ENCODE measurements at regions not wholly inside any gene's neighbourhood (a gene's known extent, or its start where the extent isn't known, plus 50 kb on each side); places are given as distances from the start of the nearest gene placed in this dataset.
A peak's percentile ranks its signal among the peaks of the same experiment; 100 is the strongest.

GRCh38 chr10:31153692-31154091 lies 122.0 kb upstream of the ZNF438 start:
- ChIA-PET CTCF (no interaction called here), POLR2A (no interaction called here)

GRCh38 chr10:31154996-31155395 lies 123.3 kb upstream of the ZNF438 start:
- DNase-seq (ENCODE audit: extremely low spot score) = no peak
- POLR2A ChIA-PET = no interaction called here
- TF ChIP-seq FOXM1 (IDR thresholded peaks at IDR 0.05; ENCODE audit: borderline replicate concordance) (no peak), HDGF (IDR thresholded peaks at IDR 0.05; ENCODE audit: borderline replicate concordance) (no peak)
- TF ChIP-seq, protein P1, sequence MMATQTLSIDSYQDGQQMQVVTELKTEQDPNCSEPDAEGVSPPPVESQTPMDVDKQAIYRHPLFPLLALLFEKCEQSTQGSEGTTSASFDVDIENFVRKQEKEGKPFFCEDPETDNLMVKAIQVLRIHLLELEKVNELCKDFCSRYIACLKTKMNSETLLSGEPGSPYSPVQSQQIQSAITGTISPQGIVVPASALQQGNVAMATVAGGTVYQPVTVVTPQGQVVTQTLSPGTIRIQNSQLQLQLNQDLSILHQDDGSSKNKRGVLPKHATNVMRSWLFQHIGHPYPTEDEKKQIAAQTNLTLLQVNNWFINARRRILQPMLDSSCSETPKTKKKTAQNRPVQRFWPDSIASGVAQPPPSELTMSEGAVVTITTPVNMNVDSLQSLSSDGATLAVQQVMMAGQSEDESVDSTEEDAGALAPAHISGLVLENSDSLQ (IDR thresholded peaks at IDR 0.05) = no peak
- CTCF ChIA-PET = no interaction called here

More at GRCh38 chr10:31153692-31154091, 122.0 kb upstream of the ZNF438 start:
- no peak for DNase-seq (ENCODE audit: extremely low spot score)
- TF ChIP-seq CTBP1 (IDR thresholded peaks at IDR 0.05; ENCODE audit: borderline replicate concordance) (no peak), ARNT (IDR thresholded peaks at IDR 0.05) (no peak), LEF1 (IDR thresholded peaks at IDR 0.05; ENCODE audit: borderline replicate concordance) (no peak), FOXK2 (IDR thresholded peaks at IDR 0.05) (no peak), HDGF (IDR thresholded peaks at IDR 0.05; ENCODE audit: borderline replicate concordance) (no peak), NFRKB (IDR thresholded peaks at IDR 0.05) (no peak), ZNF384 (IDR thresholded peaks at IDR 0.05) (no peak), FOXM1 (IDR thresholded peaks at IDR 0.05; ENCODE audit: borderline replicate concordance) (no peak), FOXA1 (IDR thresholded peaks at IDR 0.05) (no peak), L3MBTL2 (conservative IDR thresholded peaks at IDR 0.05) (no peak), TARDBP (IDR thresholded peaks at IDR 0.05) (no peak), SP1 (IDR thresholded peaks at IDR 0.05) (no peak), SUZ12 (IDR thresholded peaks at IDR 0.05) (no peak), ELF4 (IDR thresholded peaks at IDR 0.05) (no peak), BHLHE40 (IDR thresholded peaks at IDR 0.05; ENCODE audit: borderline replicate concordance) (no peak)
- TF ChIP-seq, protein P1 (IDR thresholded peaks at IDR 0.05) = no peak

- TF ChIP-seq LEF1 (IDR thresholded peaks at IDR 0.05; ENCODE audit: borderline replicate concordance) = no peak
- TF ChIP-seq, protein P1 (IDR thresholded peaks at IDR 0.05) = no peak
- no peak for TF ChIP-seq CTBP1 (IDR thresholded peaks at IDR 0.05; ENCODE audit: borderline replicate concordance)
- no peak for TF ChIP-seq ELF4 (IDR thresholded peaks at IDR 0.05)
- TF ChIP-seq SUZ12 (IDR thresholded peaks at IDR 0.05) = no peak
- no peak for TF ChIP-seq FOXM1 (IDR thresholded peaks at IDR 0.05; ENCODE audit: borderline replicate concordance)
- TF ChIP-seq L3MBTL2 (conservative IDR thresholded peaks at IDR 0.05) = no peak
- TF ChIP-seq HDGF (IDR thresholded peaks at IDR 0.05; ENCODE audit: borderline replicate concordance) = no peak
- no peak for TF ChIP-seq NFRKB (IDR thresholded peaks at IDR 0.05)
- no peak for TF ChIP-seq FOXK2 (IDR thresholded peaks at IDR 0.05)
- TF ChIP-seq BHLHE40 (IDR thresholded peaks at IDR 0.05; ENCODE audit: borderline replicate concordance) = no peak
- no peak for TF ChIP-seq TARDBP (IDR thresholded peaks at IDR 0.05)
- no peak for DNase-seq (ENCODE audit: extremely low spot score)
- CTCF ChIA-PET = no interaction called here
- POLR2A ChIA-PET = no interaction called here
Observed at GRCh38 chr10:31157123-31158010, 125.7 kb upstream of the ZNF438 start.

- ChIA-PET CTCF (no interaction called here), POLR2A (no interaction called here)
- TF ChIP-seq ZNF384 (IDR thresholded peaks at IDR 0.05) = 0 out of 2 replicates have a peak, but pooled peaks have one; percentile 19
- no peak for TF ChIP-seq LEF1 (IDR thresholded peaks at IDR 0.05; ENCODE audit: borderline replicate concordance)
- no peak for DNase-seq (ENCODE audit: extremely low spot score)
Observed at GRCh38 chr10:31158011-31158658, 126.5 kb upstream of the ZNF438 start.

DNA sequence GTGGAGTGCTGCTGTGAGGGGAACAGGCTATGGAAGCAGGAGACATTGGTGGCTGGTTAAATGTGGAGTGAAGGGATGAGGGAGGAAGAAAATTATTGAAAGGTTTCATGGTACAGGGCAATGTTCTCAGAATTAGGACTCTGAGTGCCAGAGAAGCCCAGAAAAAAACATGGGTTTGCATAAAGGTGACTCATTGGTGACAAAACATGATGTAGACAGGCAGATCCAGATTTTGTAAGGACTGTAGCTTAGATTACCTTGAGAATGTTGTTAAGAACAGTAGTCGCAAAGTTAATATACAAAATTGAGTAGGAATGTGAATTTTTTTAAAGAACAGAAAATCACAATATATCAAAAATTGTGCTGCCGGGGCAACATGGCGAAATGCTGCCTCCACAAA lies 134.9 kb upstream of the ZNF438 start:
- POLR2A ChIA-PET = no interaction called here
- no peak for TF ChIP-seq SUZ12 (IDR thresholded peaks at IDR 0.05)
- TF ChIP-seq ELF4 (IDR thresholded peaks at IDR 0.05) = no peak
- no peak for TF ChIP-seq BHLHE40 (IDR thresholded peaks at IDR 0.05; ENCODE audit: borderline replicate concordance)
- TF ChIP-seq FOXA1 (IDR thresholded peaks at IDR 0.05) = no peak
- TF ChIP-seq ARNT (IDR thresholded peaks at IDR 0.05) = no peak
- TF ChIP-seq FOXM1 (IDR thresholded peaks at IDR 0.05; ENCODE audit: borderline replicate concordance) = no peak
- TF ChIP-seq SP1 (IDR thresholded peaks at IDR 0.05) = no peak
- CTCF ChIA-PET = no interaction called here
- no peak for DNase-seq (ENCODE audit: extremely low spot score)

- ChIA-PET CTCF (no interaction called here), POLR2A (no interaction called here)
- TF ChIP-seq ARNT (IDR thresholded peaks at IDR 0.05) = no peak
- no peak for TF ChIP-seq TARDBP (IDR thresholded peaks at IDR 0.05)
- no peak for TF ChIP-seq NFRKB (IDR thresholded peaks at IDR 0.05)
- no peak for TF ChIP-seq ZNF384 (IDR thresholded peaks at IDR 0.05)
- TF ChIP-seq L3MBTL2 (conservative IDR thresholded peaks at IDR 0.05) = no peak
- no peak for TF ChIP-seq LEF1 (IDR thresholded peaks at IDR 0.05; ENCODE audit: borderline replicate concordance)
- no peak for TF ChIP-seq BHLHE40 (IDR thresholded peaks at IDR 0.05; ENCODE audit: borderline replicate concordance)
- TF ChIP-seq CTBP1 (IDR thresholded peaks at IDR 0.05; ENCODE audit: borderline replicate concordance) = no peak
- no peak for TF ChIP-seq FOXM1 (IDR thresholded peaks at IDR 0.05; ENCODE audit: borderline replicate concordance)
- TF ChIP-seq FOXA1 (IDR thresholded peaks at IDR 0.05) = no peak
- no peak for TF ChIP-seq ELF4 (IDR thresholded peaks at IDR 0.05)
- no peak for DNase-seq (ENCODE audit: extremely low spot score)
Observed at GRCh38 chr10:31170636-31171035, 139.0 kb upstream of the ZNF438 start.

Measured in HEK293T (cell line).